Neuron (in vitro differentiated cells): ENCODE measurements at regions not wholly inside any gene's neighbourhood (a gene's known extent, or its start where the extent isn't known, plus 50 kb on each side); places are given as distances from the start of the nearest gene placed in this dataset.

Experiments used
- H2AFZ ChIP-seq: one replicate; pipeline ENCODE4 v1.6.1; 2013; ENCODE audit warnings: low read depth, mild to moderate bottlenecking, inconsistent platforms, low read length, moderate library complexity
- H3K27me3 ChIP-seq: one replicate; pipeline ENCODE4 v1.6.1; 2013; ENCODE audit warnings: low read length; ENCODE audit not compliant: insufficient read depth
- H3K36me3 ChIP-seq: one replicate; pipeline ENCODE4 v1.6.1; 2013; ENCODE audit warnings: low read length; ENCODE audit not compliant: insufficient read depth
- H3K4me1 ChIP-seq: one replicate; pipeline ENCODE4 v1.6.1; 2013; ENCODE audit warnings: low read length; ENCODE audit not compliant: insufficient read depth
- H3K4me3 ChIP-seq: 2 replicates; pipeline ENCODE4 v1.5.1; 2013; ENCODE audit warnings: mild to moderate bottlenecking, low read length, moderate library complexity
- H3K9me3 ChIP-seq: one replicate; pipeline ENCODE4 v1.6.1; 2013; ENCODE audit warnings: low read length

GRCh38 chr10:3424111-3424851 lies 251.7 kb upstream of the PITRM1 start:
- Histone ChIP-seq H3K4me3 (no peak overlapping the region), H3K9me3 (no peaks in the 10 kb centered on the region), H3K4me1 (no peaks in the 10 kb centered on the region), H3K36me3 (no peaks in the 10 kb centered on the region), H2AFZ (no peak overlapping the region), H3K27me3 (no peaks in the 10 kb centered on the region)

- no peaks in the 10 kb centered on the region for H3K27me3 ChIP-seq
- no peaks in the 10 kb centered on the region for H3K4me1 ChIP-seq
- H3K4me3 ChIP-seq, result no peak overlapping the region
- H3K9me3 ChIP-seq, result no peaks in the 10 kb centered on the region
- H2AFZ ChIP-seq, result no peak overlapping the region
- H3K36me3 ChIP-seq, result no peaks in the 10 kb centered on the region
Observed at GRCh38 chr10:3423384-3423783, 250.8 kb upstream of the PITRM1 start.

GRCh38 chr10:3422282-3422681 lies 249.7 kb upstream of the PITRM1 start:
- H2AFZ ChIP-seq, result no peak overlapping the region
- H3K36me3 ChIP-seq, result no peaks in the 10 kb centered on the region
- H3K27me3 ChIP-seq, result no peaks in the 10 kb centered on the region
- H3K4me1 ChIP-seq, result no peaks in the 10 kb centered on the region
- H3K9me3 ChIP-seq, result no peaks in the 10 kb centered on the region
- no peak overlapping the region for H3K4me3 ChIP-seq

DNA sequence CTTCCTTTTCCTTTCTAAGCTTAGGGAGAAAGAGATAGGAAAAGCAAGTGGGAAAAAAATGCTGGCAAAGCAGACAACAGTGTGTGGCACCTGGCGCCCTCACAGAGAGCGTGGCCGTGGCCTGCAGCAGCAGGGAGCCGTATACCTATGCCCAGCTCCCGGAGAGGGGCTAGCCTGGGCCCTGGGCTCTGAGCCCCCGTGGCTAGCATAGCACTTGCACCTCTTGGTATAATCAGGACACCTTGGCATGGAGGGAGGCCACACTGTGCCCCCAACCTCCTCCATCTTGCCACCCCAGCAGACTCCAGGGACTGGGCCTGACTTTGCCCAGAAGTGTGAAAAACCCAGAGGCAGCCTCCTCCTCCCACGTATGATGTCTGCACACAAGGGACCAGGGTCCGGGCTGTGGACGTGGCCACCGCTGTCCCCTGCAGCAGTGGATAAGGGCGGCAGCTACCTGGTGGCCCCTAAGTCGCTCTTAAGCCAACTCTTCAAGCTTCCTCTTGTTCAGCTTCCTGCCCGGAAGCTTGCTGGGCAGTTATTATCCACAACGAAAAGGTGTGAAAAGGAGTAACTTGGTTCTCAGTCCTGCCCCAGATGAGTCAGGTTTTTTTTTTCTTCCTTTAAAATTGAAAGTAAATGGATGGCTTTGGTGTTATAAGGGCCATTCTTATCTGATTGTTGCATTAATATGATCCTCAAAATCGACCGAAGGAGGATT lies 249.1 kb upstream of the PITRM1 start:
- Histone ChIP-seq H3K27me3 (no peaks in the 10 kb centered on the region), H3K9me3 (no peaks in the 10 kb centered on the region), H3K4me3 (no peak overlapping the region), H3K36me3 (no peaks in the 10 kb centered on the region), H2AFZ (no peak overlapping the region), H3K4me1 (no peaks in the 10 kb centered on the region)

GRCh38 chr10:3420527-3421469 lies 248.2 kb upstream of the PITRM1 start:
- no peaks in the 10 kb centered on the region for H3K27me3 ChIP-seq
- no peaks in the 10 kb centered on the region for H3K4me1 ChIP-seq
- H3K9me3 ChIP-seq, result no peaks in the 10 kb centered on the region
- no peak overlapping the region for H3K4me3 ChIP-seq
- H2AFZ ChIP-seq, result no peak overlapping the region
- no peaks in the 10 kb centered on the region for H3K36me3 ChIP-seq

DNA sequence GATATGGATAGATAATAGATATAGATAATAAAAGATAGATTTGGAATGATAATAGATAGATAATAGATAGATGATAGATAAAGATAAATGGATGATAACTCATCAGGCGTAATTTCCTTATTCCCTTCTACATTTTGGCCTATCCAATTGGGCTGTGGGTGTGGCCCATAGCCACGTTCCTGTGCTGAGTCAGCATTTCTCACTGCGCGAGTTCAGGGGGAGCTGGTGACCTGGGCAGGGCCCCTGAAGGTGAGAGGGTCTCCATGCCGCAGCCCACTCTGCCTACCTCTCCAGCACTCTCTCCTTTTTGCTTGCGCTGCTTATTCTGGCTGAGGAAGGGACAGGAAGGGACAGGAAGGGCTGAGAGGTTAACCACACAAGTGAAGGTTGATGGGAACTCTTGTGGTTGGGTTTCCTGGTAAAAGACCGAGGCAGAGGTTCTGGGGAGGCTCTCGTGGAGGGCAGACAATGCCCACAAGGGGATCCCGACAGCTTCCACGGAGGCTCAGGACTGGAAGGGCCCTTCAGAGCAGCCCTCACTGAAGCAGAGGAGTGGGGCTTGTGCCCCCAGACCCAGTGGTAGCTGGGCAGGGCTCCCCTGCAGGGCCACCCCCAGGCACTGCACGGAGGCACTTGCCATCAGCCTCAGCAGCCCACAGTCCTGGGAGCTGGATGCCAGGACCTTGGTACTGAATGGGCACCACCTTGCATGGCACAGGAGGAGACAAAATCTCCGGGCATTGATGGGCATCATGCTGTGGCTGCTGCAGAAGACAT lies 247.3 kb upstream of the PITRM1 start:
- Histone ChIP-seq H3K9me3 (no peaks in the 10 kb centered on the region), H3K36me3 (no peaks in the 10 kb centered on the region), H3K27me3 (no peaks in the 10 kb centered on the region), H2AFZ (no peak overlapping the region), H3K4me1 (no peaks in the 10 kb centered on the region), H3K4me3 (no peak overlapping the region)

DNA sequence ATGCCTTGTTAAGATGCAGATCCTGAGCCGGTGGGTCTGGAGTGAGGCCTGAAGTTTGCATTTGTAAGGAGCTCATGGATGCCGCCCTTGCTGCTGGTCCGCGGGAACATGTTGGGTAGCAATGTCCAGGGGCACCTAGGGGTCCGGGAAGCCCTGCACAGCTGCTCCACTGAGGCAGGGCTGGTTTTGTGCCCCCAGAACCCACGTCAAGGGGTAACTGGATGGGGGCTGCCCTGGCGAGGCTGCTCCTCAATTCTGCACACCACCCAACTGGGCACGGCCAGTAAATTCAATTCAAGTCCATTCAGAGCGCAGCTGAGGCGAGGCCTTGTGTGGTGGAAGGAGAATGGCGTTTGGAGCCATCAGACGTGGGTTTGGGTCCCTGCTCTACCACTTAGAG lies 246.3 kb upstream of the PITRM1 start:
- Histone ChIP-seq H3K27me3 (no peaks in the 10 kb centered on the region), H3K4me3 (no peak overlapping the region), H2AFZ (no peak overlapping the region), H3K4me1 (peaks cover 8% of the 10 kb centered on the region), H3K36me3 (no peaks in the 10 kb centered on the region), H3K9me3 (no peaks in the 10 kb centered on the region)

- H3K4me1 ChIP-seq, result peaks cover 8% of the 10 kb centered on the region
- H2AFZ ChIP-seq, result no peak overlapping the region
- H3K27me3 ChIP-seq, result no peaks in the 10 kb centered on the region
- H3K36me3 ChIP-seq, result no peaks in the 10 kb centered on the region
- no peaks in the 10 kb centered on the region for H3K9me3 ChIP-seq
- H3K4me3 ChIP-seq, result no peak overlapping the region
Observed at GRCh38 chr10:3418041-3418754, 245.6 kb upstream of the PITRM1 start.

DNA sequence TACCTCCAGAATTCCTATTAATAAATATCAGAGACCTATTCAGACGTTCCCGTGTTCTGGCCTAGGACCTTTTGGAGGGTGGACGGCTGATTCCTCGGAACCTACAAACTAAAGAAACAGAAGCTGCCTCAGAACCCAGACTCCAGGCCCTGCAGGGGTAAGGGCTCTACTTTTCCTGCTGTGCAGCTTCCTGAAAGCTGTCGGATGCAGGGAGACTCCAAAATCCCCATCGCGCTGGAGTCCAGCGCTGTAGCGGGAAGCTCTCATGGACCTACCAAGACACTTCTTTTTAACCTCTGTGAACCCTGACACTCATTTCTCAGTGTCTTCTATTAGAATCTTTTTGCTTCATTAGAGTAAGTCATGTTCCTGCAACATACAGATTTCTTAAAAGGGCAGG lies 244.5 kb upstream of the PITRM1 start:
- Histone ChIP-seq H2AFZ (no peak overlapping the region), H3K36me3 (no peaks in the 10 kb centered on the region), H3K4me3 (no peak overlapping the region), H3K9me3 (no peaks in the 10 kb centered on the region), H3K27me3 (no peaks in the 10 kb centered on the region), H3K4me1 (peaks cover 8% of the 10 kb centered on the region)

GRCh38 chr10:3415878-3416605 lies 243.5 kb upstream of the PITRM1 start:
- H3K36me3 ChIP-seq, result no peaks in the 10 kb centered on the region
- peaks cover 3% of the 10 kb centered on the region for H3K9me3 ChIP-seq
- H3K27me3 ChIP-seq, result no peaks in the 10 kb centered on the region
- H2AFZ ChIP-seq, result no peak overlapping the region
- peaks cover 8% of the 10 kb centered on the region for H3K4me1 ChIP-seq
- H3K4me3 ChIP-seq, result no peak overlapping the region

DNA sequence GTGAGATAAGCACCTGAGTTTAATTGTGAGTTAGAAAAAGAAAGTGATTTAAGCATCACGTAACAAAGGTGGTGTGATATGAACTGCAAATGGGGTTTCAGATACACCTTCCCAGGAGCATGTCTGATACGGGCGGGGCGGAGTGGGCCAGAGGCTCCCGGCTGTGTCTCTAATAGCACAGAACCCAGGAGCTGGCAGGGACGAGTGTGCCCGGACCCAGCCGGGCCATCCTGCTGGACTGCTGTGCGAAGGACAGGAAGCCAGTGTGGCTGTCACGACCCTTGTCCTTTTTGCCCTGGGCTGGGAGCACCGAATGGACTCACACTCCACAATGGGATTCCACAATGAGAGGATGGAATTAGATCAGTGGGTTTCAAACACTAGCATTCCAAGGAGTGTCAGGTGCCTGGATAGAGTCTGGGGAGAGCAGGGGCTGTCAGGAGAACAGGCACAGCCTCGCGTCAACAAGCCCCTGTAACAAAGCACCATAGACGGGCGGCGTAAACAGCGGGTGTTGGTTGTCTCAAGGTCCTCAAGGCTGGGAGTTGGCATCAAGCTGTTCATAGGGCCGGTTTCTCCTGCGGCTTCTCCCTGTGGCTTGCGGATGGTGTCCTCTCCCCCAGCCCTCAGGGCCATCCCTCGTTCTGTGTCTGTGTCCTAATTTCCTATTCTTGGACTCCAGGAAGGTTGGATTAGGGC lies 242.6 kb upstream of the PITRM1 start:
- peaks cover 8% of the 10 kb centered on the region for H3K4me1 ChIP-seq
- no peaks in the 10 kb centered on the region for H3K27me3 ChIP-seq
- no peak overlapping the region for H3K4me3 ChIP-seq
- H3K36me3 ChIP-seq, result no peaks in the 10 kb centered on the region
- H3K9me3 ChIP-seq, result peaks cover 3% of the 10 kb centered on the region
- no peak overlapping the region for H2AFZ ChIP-seq
